ENCODE measurements at regions not wholly inside any gene's neighbourhood (a gene's known extent, or its start where the extent isn't known, plus 50 kb on each side); places are given as distances from the start of the nearest gene placed in this dataset.

DNA sequence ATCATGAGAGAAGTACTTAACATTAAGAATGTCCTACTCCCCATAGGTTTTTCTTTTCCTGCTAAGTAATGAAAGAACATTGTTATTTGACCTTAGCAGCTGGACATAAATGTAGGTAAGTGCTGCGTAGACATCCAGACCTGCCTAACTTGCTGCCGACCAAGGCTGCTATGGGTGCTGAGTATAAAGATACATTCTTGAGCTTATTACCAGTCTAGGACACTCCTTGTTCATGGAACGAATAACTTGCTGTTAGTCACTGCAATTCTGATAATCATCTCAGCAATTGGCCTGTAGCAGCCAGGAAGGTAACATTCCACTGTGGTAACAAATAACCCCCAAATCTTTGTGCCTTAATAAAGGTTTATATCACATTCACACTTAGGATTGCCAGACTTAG is 478.1 kb downstream of the VRK1 start:
- Histone ChIP-seq H2AFZ (replicated peaks; ENCODE audit: low read length, poor library complexity) (no peak overlapping the region), H3K23ac (ENCODE audit: low read depth, low read length) (no peak overlapping the region), H3K9ac (ENCODE audit: low read depth, low read length) (no peak overlapping the region), H2BK20ac (ENCODE audit: low read depth, low read length) (no peak overlapping the region), H2AK5ac (ENCODE audit: low read depth, low read length) (no peak overlapping the region), H2BK5ac (ENCODE audit: low read depth, low read length, poor library complexity, severe bottlenecking) (no peak overlapping the region), H2BK120ac (ENCODE audit: low read depth, low read length) (no peak overlapping the region), H3K18ac (ENCODE audit: low read depth, low read length) (no peak overlapping the region), H2BK15ac (ENCODE audit: low read depth, low read length) (no peak overlapping the region), H3K36me3 (ENCODE audit: control insufficient read depth, insufficient read depth, low read length) (no peaks in the 10 kb centered on the region), H3K14ac (replicated peaks; ENCODE audit: low read depth, low read length) (no peak overlapping the region), H3K4ac (ENCODE audit: low read depth, low read length) (no peak overlapping the region), H4K91ac (ENCODE audit: insufficient read depth, low read depth, low read length) (no peak overlapping the region), H3K27ac (ENCODE audit: insufficient read depth, low read length) (no peak overlapping the region), H3K9me1 (ENCODE audit: insufficient read depth, low read length) (no peaks in the 10 kb centered on the region), H3K56ac (ENCODE audit: extremely low read depth, insufficient read depth, low read length) (no peak overlapping the region), H4K8ac (ENCODE audit: low read depth in 2 of 2, low read length in 2 of 2) (no peak overlapping the region), H4K5ac (ENCODE audit: low read depth, low read length) (no peak overlapping the region), H3K4me1 (ENCODE audit: control insufficient read depth, insufficient read depth, low read length) (no peaks in the 10 kb centered on the region), H3K4me2 (ENCODE audit: low read depth, low read length) (no peak overlapping the region), H3K9me3 (ENCODE audit: control insufficient read depth, insufficient read depth, low read length) (peaks cover 38% of the 10 kb centered on the region), H3K4me3 (ENCODE audit: insufficient read depth, low read depth, low read length) (no peak overlapping the region), H3K79me1 (ENCODE audit: low read depth in 1 of 2, low read length in 2 of 2) (no peaks in the 10 kb centered on the region), H4K20me1 (ENCODE audit: insufficient read depth, low read length) (no peaks in the 10 kb centered on the region), H2AK9ac (replicated peaks; ENCODE audit: low read depth, low read length, poor library complexity) (no peak overlapping the region), H3K27me3 (ENCODE audit: control insufficient read depth, insufficient read depth, low read length) (no peaks in the 10 kb centered on the region)
- ChIA-PET CTCF (no interaction called here), POLR2A (ENCODE audit: unreplicated experiment) (no interaction called here)
- no CpG with 5 or more reads among the region's 3 CpGs for WGBS, 2 experiments (ENCODE audit: extremely low coverage in 2 of 2, insufficient read length in 1 of 2)
- BruUV-seq (replicated peaks) = no TSS peak
- no peak for DNase-seq
- ATAC-seq (ENCODE audit: low read depth) = no peak
- TF ChIP-seq MAZ (IDR thresholded peaks at IDR 0.05; ENCODE audit: borderline replicate concordance, low read depth, low read length) = no peak
- no peak for TF ChIP-seq CHD1 (IDR thresholded peaks at IDR 0.05; ENCODE audit: low read depth, low read length)
- TF ChIP-seq, protein P1, sequence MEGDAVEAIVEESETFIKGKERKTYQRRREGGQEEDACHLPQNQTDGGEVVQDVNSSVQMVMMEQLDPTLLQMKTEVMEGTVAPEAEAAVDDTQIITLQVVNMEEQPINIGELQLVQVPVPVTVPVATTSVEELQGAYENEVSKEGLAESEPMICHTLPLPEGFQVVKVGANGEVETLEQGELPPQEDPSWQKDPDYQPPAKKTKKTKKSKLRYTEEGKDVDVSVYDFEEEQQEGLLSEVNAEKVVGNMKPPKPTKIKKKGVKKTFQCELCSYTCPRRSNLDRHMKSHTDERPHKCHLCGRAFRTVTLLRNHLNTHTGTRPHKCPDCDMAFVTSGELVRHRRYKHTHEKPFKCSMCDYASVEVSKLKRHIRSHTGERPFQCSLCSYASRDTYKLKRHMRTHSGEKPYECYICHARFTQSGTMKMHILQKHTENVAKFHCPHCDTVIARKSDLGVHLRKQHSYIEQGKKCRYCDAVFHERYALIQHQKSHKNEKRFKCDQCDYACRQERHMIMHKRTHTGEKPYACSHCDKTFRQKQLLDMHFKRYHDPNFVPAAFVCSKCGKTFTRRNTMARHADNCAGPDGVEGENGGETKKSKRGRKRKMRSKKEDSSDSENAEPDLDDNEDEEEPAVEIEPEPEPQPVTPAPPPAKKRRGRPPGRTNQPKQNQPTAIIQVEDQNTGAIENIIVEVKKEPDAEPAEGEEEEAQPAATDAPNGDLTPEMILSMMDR (conservative IDR thresholded peaks at IDR 0.05; ENCODE audit: low read depth, low read length) = no peak
- TF ChIP-seq POLR2A (IDR thresholded peaks at IDR 0.05; ENCODE audit: low read depth, low read length) = no peak
- TF ChIP-seq, protein P2, sequence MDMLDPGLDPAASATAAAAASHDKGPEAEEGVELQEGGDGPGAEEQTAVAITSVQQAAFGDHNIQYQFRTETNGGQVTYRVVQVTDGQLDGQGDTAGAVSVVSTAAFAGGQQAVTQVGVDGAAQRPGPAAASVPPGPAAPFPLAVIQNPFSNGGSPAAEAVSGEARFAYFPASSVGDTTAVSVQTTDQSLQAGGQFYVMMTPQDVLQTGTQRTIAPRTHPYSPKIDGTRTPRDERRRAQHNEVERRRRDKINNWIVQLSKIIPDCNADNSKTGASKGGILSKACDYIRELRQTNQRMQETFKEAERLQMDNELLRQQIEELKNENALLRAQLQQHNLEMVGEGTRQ (IDR thresholded peaks at IDR 0.05; ENCODE audit: low read depth, low read length) = no peak
- in situ Hi-C loops (cut with MboI; ENCODE audit: low sequenced_read_pairs) (no loop called here), dilution Hi-C loops (cut with HindIII; ENCODE audit: low sequenced_read_pairs, unreplicated experiment) (no loop called here), intact Hi-C loops (cut with micrococcal nuclease) (no loop called here)

Measured in IMR-90 (cell line).